T-helper 1 cell (primary cell): ENCODE measurements at regions not wholly inside any gene's neighbourhood (a gene's known extent, or its start where the extent isn't known, plus 50 kb on each side); places are given as distances from the start of the nearest gene placed in this dataset.

Source experiments
- DNase-seq, 5 donors: peaks; one replicate each; pipeline ENCODE4 v3.0.0-alpha.2; 2012 to 2020

DNA sequence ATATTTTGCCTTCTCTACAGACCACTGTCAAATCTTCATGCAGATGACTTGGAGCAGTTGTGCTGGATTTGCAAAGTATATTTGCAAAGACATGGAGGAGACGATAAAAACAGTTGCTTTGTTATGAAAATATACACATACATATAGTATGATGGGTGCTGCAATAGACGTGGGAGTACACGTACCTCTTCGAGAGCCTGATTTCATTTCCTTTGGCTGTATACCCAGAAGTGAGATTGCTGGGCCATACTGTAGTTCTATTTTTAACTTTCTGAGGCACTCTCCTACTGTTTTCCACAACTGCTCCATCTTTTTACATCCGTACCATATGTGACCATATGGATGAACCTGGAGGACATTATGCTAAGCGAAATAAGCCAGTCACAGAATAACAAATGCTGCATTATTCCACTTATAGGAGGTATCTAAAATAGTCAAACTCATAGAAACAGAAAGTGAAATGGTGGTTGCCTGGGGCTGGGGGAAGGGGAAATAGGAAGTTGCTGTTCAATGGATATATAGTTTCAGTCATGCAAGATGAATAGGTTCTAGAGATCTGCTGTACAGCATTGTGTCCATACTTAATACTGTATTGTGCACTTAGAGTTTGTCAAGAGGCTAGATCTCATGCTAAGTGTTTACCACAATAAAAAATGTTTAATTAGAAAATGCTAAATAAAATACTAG lies 223.8 kb downstream of the HAO1 start:
- DNase-seq, result no peak

DNA sequence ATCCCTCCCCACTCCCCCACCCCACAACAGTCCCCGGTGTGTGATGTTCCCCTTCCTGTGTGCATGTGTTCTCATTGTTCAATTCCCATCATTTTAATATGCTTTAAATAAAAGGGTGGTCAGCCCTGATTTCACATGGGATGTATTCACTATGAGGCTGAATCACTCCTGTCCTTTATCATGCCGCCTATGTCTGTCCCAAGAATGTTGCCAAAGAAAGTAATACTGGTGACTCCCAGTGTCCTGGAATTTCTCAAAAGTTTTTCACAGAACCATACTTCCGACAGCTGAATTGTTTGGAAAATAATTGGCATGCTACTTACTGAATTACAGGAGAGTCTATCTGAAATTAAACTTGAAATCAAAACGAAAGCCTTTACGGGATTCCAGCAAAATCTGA lies 217.7 kb downstream of the HAO1 start:
- DNase-seq, result no peak

DNA sequence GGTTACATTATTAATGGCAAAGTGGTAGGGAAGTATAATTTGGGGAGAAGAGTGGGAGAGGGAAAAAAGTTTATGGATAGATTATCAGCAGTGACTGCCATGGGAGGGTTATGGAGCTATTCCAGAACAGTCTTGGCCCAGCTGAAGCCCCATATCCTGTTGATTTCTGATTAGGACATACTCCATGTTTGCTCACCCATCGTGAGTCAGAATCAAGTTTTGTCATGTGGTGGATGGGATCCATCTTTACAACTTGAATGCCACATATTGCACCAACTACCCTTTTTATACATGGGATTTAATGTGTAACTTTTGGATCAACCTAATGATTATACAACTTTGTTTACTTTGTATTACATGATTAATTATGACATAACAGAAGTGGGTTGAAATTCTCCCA lies 217.0 kb downstream of the HAO1 start:
- no peak for DNase-seq

DNA sequence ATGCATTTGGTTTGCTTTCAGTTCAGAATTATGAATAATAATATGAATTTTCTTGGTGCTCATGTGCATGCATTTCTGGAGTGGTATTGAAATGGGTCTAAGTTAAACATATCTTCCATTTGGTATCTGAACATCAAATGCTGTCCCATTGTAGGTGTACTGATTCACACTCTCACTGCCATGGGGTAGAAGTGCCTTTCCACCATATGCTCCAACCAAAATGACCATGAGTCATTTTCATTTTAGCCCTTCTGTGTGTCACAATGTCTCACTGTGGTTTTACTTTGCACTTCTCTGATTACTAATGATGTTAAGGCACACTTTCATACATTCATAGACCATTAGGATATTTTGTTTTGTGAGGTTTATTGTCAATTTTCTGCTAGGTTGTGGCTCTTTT lies 211.9 kb downstream of the HAO1 start:
- no peak for DNase-seq

DNA sequence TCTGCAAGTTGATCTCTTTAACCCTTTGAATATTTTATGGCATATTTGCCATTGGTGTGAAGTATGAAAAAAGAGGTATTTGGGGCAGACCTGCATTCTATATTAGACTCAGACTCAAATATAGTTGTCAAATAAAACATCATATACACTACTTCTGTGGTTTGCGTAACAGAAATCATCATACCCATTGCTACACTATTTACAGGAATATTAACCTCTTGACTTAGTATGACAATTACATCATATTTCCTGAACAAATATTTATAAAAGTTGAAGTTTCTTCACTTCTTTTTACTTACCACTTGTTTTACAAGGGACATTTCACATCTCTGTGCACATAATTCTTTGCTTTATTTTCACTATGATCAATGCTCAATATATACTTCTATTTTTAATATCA lies 206.0 kb downstream of the HAO1 start:
- no peak for DNase-seq

DNA sequence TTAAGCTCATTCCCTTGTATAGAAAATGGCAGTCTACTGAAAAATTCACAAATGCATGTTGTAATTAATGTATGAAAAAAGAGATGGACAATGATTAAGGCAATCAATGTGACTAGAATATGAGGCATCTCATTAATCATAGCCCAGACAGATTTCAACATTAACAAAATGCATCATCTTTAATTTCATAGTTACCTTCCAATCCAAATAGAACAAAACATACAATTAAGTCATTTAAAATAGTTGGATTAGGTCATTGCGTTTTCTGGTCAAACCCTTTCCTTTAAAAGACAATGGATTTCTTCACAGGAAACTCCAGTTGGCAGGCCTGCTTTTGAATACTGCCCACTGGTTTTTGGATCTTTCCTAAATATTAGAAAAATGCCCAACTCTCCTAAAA lies 203.9 kb downstream of the HAO1 start:
- DNase-seq, result no peak

DNA sequence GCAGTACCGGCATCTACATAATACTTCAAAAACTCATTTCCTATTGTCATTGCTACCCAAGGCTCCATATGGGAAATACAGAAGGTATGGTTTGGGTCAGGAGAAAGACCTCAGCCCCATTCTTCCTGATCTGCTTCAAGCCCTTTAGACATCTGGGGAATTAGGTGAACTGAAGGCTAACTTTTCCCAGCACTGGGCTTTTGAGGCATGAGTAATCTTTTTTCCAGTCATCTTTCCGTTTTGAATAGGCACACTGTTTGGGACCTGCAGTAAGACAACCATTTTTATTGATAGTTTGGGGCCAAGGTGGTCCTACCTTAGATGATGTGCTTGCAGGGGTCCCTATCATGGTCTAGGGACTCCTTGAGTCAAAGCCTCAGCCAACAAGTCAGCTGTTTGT lies 198.4 kb downstream of the HAO1 start:
- no peak for DNase-seq

DNA sequence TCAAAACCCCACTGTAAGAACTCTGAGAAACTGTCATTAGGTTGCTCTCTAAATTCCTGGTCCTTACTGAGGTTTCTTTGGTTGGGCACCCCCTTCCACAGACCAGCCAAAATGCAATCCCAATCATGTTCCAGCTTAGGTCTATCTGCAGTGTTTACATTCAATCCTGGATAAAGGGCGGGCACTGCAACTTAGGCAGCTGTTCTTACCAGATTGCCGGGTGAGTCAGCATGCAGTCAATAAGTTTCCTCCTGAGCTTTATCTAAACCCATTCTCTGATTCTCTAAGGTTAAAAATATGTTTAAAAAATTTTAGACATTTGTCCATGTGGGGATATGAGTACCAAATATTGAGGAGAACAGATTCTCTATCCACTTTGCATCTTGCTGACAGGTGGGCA lies 197.8 kb downstream of the HAO1 start:
- DNase-seq, result no peak

DNA sequence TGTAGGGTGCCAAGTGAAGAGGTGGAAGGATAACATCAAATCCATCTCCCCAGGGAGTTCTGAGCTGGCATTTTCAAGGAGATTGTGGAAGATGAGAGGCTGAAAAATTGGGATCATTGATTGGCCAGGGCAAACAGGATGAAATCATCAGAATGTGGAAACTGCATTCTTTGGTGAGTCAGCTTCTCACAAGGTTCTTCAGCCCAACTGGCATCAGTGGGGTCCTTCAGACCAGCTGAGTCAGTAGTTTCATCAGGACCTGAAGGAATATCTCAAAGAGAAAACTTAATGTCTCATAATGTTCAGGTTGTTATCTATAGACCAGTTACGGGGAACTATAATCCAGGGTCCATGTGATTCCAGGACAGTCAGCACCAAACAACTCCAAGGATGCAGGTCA lies 195.8 kb downstream of the HAO1 start:
- no peak for DNase-seq

DNA sequence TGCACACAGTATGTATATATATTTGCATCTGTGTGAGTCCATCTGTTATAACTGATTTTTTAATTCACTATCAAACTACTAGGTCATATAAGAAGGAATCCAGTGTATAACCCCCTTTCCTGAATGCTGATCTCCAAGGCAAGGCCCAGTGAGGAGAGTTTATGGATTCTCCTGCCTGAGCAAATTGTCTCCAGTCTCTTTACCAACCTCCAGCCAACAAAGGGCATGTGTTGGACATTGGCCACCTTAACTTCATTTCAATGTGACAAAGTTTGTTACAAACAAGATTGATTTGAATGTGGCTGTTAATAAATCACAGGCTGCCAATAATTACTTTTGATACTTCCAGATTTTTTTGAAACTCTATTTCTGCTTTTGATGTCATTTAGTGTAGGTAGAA lies 191.6 kb downstream of the HAO1 start:
- DNase-seq, result no peak

DNA sequence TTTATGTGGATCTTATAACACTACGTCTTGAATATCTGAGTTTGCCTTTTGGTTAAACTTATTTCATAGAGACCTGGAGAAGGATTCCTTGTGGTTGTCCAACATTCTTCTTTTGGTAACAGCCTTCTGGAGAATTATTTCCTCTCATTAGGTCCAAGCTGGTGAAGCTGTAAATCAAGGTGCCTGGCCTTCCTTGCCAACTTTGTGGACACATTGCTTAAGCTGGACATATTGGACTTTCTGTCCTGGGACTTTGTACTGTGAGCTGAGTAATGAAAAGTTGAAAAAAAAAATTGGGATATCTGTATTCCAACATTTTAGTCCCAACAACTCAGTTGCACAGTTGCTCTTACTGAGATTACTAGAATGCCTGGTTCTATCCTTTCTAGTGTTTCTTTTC lies 186.2 kb downstream of the HAO1 start:
- DNase-seq, result no peak

DNA sequence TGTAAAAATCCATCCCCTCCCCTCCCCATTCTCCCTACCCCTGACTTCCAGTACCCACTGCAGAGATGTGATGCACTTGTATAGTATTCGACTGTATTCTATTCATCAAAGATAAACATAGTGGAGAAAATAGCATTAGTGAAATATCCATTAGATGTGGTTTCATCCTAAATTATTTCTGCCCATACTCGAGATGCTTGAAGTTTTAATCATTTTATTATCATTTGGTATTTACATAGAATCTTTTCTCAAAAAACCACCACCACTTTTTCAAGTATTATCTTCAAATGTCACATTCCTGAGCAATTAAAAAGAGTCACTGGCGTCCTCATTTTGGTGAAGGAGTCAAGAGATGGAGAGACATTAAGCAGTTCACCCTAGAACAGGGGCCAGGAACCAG lies 181.9 kb downstream of the HAO1 start:
- no peak for DNase-seq

DNA sequence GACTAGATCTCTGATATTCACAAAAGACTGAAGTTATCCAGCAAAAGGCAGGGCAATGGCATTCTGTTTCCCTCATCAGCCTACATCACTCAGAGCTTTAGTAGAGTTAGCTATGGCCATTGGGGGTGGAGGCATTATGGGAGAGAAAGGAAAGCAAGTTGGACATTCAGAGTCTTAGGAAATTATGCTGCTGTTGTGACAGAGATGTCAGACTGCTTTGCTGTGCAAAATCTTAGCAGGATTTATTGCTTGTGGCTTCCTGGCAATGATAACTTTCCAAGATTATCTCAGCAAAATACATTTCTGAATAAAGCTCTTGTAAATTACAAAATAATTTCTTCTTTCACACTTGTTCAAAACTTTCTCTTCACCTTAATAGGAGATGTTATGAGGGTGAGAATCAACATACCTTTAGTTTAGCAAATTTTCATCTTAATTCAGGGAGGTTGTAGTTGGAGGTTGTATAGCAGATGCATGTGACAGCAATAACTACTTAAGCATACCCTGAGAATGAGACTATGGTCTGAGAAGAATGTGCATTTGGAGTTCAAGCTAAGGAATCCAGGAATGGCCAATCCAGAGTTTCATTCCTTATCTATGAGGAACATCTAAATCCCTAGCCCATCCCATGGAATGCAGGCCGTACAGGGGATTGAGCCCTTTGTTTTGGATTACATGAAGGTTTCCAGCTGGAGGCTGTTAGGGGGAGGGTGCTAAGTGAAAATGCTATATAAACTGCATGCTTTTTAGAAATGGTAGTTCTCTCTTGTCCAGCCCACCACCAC lies 179.8 kb downstream of the HAO1 start:
- no peak for DNase-seq

DNA sequence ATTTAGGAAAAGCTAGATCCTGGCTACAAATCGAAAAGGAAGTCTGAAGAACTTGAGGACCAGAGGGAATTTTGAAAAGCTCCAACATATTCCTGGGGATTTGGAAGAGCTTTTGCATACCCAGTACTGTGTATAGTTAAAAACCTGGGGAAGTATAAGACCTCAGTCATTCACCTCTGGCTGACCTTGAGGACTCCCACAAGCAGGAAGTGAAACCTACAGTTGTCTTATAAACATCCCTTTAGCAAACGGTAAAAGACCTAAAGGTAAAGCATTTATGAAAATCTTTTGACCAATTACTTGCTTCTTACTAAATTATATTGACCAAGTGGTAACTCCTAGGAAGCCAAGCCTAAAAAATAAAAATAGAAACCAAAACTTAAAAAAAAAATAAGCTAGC lies 175.0 kb downstream of the HAO1 start:
- peak in 1 of 5 donors; percentile 2 for DNase-seq

DNA sequence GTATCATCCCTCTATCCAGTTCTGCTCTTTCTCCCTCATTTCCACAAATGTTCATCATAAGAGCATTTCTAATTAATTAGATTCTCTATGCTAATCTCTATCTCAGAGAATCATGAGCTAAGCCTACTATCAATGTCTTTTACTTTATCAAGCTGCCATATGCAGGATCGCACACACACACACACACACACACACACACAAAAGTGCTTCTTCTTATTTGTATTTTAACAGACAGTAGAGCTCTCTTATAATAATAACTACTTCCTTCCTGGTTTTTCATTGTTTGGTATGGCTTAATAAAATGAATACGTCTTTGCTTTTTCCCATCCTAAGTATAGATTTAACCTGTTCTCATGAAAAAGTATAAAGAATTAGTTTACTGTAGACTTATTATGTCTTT lies 170.2 kb downstream of the HAO1 start:
- DNase-seq, result no peak

DNA sequence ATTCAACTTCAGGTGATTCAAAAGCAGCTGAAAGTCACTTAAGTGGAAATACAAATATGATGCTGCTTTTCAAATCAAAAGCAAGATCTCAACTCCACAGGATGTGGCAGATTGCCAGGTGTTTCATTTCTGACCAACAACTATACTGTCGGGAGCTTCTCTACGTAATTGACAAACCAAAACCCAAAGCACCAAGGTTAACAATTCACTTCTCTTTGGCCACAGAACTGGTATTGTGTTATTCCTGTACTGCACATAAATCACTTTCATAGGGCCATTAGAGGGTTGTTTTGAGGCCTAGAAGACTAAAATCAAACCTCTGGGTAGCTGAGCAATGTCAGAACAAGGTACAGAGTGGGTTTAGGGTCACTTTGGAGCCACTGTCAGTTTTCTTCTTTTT lies 169.7 kb downstream of the HAO1 start:
- DNase-seq, result peak in 1 of 5 donors; percentile 25

DNA sequence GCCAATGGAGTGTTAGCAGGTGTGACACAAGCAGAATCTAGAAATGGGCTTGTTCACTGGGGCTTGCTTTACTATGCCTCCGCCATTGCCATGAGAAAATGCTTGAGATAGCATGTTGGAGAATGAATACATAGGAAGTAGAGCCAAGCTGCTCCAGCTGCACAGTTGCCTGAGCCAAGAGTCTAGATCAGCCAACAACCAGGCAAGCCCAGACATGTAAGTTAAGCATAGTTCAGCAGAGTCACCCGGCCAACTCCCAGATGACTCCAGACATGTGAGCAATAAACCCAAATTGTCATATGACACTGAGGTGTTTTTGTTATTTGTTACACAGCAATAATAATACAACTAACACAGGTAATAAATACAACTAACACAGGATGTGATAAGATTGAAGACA lies 167.9 kb downstream of the HAO1 start:
- DNase-seq, result no peak

DNA sequence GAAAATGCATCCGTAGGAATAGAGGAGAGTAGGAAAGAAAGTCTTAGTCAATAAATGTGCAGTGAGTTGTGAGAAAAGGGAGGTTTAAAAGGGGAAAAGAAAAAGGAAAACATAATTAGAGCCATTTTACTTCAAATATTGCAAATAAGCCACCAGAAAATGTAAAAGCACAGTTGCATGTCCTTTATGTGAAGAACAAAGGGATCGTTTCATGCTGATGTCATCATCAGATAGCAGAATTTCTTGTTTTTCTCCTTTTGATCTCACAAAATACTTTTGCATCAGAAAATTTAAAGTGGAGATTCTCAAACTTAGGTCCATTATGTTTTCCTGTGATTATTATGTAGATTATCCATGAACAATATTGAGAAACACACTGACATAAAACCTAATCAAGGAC lies 166.7 kb downstream of the HAO1 start:
- no peak for DNase-seq

DNA sequence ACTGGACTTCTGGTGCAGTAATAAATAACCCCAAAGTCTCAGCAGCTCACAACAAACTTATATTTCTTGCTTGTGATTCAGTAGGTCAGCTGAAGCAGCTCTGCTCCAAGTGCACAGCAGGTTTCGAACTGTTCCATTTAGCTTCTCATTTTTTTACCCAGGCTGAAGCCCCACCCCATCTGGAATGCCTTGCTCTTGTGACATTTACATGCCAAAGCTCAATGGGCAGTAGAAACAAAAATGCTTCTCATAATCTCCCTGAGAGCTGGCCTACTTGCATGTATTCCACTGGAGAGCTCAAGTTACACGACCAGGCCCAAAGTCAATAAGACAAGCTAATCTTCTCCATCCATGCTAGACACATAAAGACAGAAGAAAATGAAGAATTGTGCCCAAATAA lies 165.2 kb downstream of the HAO1 start:
- no peak for DNase-seq

DNA sequence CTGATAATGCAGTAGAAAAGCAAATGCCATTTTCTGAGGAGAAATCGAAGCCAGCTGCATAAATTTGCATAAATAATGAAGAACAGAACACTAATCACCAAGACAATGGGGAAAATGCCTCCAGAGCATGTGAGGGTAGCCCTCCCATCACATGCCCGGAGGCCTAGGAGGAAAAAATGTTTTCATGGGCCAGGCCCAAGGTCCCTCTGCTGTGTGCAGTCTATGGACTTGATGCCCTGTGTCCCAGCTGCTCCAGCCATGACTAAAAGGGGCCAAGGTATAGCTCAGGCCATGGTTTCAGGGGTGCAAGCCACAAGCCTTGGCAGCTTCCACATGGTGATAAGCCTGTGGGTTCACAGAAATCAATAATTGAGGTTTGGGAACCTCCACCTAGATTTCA lies 164.1 kb downstream of the HAO1 start:
- DNase-seq, result no peak

DNA sequence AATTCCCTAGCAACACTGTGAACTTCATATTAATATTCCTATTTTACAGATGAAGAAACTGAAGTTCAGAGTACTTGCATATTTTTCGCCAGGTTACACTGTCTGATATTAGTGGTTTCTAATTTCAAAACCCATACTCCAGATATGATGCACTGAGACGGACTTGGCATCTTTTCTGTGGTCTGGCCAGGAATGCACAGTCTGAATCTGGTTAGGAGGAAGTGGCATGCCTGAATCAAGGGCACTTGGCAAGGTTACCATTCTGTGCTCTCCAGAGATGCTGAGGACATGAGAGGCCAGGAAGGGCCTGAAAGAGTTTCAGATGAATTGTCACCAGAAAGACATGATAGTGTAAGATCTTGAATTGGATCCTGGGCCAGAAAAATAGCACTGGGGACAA lies 150.1 kb downstream of the HAO1 start:
- DNase-seq, result no peak

DNA sequence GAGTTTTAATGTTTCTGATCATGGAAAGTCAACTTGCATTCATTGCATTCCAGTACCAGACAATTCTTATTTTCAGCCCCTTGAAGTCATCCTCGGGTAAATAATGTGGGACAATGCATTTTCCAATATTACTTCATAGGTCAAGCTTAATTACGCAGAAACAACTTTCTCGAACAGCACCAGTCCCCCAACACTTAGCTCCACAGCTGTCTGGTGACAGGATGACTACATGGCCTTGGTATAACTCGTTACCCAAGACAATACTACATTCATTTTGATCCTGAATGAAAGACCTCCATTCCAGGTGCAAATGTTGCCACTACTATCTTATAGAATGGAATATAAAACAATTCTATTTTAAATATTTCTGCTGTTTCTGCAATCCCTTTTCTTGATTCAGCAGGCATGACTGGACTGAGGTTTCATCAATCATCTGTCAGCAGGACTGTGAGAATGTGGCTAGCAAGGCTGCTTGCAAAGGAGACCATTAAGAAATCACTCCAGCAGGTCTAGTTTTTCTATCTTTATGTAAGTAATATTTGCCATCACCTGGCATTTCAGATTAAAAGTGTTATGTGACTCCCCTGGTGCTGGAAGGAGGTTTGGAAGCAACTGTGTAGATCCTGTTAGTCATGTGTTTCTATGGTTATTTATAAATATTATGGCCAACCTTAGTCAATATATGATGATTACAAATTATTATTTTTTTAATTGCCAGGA lies 147.9 kb downstream of the HAO1 start:
- DNase-seq, result no peak

DNA sequence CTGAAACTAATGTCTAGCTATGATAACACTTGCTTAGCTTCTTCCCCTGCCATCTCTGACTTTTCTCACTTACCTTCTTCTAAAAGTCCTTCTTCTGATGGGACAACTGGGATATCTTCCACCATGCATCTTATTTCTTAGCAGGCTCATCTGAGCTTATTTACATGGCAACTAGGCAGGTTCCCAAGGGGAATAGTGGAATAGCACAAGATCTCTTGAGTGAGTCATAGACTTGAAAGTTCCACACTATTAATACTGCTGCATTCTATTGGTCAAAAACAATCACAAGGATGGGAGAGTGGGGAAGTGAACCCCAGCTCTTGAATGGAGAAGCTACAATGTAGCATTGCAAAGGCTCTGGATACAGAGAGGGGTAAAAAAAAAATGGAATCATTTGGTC lies 142.1 kb downstream of the HAO1 start:
- no peak for DNase-seq

DNA sequence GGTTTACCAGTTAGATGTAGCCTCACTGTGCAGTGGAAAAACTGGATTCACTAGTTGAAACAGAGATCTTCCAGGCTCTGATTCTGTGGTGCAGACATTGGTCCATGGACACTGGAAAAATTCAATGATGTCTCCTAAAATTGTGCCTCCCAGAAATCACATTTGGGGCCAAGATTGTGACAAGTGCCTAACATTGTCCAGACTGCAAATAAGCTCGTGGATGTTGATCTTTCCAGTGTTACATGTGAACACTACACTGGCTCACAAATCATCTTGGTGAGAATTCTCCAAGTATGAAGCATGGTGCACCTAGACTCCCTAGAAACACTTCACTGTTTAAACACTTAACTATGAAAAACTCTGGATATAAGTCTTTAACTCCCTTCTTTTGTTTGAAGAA lies 140.4 kb downstream of the HAO1 start:
- DNase-seq, result no peak
